ENCODE measurements at regions not wholly inside any gene's neighbourhood (a gene's known extent, or its start where the extent isn't known, plus 50 kb on each side); places are given as distances from the start of the nearest gene placed in this dataset.
A peak's percentile ranks its signal among the peaks of the same experiment; 100 is the strongest.
"Not testable (repeated sequence)": the region's sequence is repeated elsewhere in the genome, so short reads cannot be mapped to it uniquely, and the experiment has no call there.

GRCh38 chr3:78455166-78455565 lies 1312.6 kb downstream of the ROBO1 start:
- peak; percentile 15 for DNase-seq

- DNase-seq = peak; percentile 47
Observed at GRCh38 chr3:78455712-78456433, 1311.9 kb downstream of the ROBO1 start.

GRCh38 chr3:78459796-78460195 lies 1308.0 kb downstream of the ROBO1 start:
- DNase-seq = no peak

- DNase-seq = no peak
Observed at GRCh38 chr3:78462021-78462420, 1305.8 kb downstream of the ROBO1 start.

GRCh38 chr3:78476076-78476475 lies 1291.7 kb downstream of the ROBO1 start:
- no peak for DNase-seq

- DNase-seq = no peak
Observed at GRCh38 chr3:78481050-78481449, 1286.7 kb downstream of the ROBO1 start.

- DNase-seq = no peak
Observed at GRCh38 chr3:78483090-78483489, 1284.7 kb downstream of the ROBO1 start.

- peak; percentile 99 for DNase-seq
Observed at GRCh38 chr3:78494851-78495250, 1272.9 kb downstream of the ROBO1 start.

GRCh38 chr3:78495301-78495700 lies 1272.5 kb downstream of the ROBO1 start:
- peak; percentile 89 for DNase-seq

- peak; percentile 76 for DNase-seq
Observed at GRCh38 chr3:78496501-78496900, 1271.3 kb downstream of the ROBO1 start.

GRCh38 chr3:78497021-78497420 lies 1270.8 kb downstream of the ROBO1 start:
- peak; percentile 89 for DNase-seq

GRCh38 chr3:78497767-78498166 lies 1270.0 kb downstream of the ROBO1 start:
- peak; percentile 70 for DNase-seq

- no peak for DNase-seq
Observed at GRCh38 chr3:78506061-78506460, 1261.7 kb downstream of the ROBO1 start.

- DNase-seq = no peak
Observed at GRCh38 chr3:78506581-78507195, 1261.1 kb downstream of the ROBO1 start.

- no peak for DNase-seq
Observed at GRCh38 chr3:78507196-78507984, 1260.4 kb downstream of the ROBO1 start.

GRCh38 chr3:78511840-78512239 lies 1256.0 kb downstream of the ROBO1 start:
- DNase-seq = no peak

- not testable (repeated sequence) for DNase-seq
Observed at GRCh38 chr3:78512786-78513185, 1255.0 kb downstream of the ROBO1 start.

- no peak for DNase-seq
Observed at GRCh38 chr3:78516437-78516836, 1251.4 kb downstream of the ROBO1 start.

- DNase-seq = no peak
Observed at GRCh38 chr3:78516937-78517336, 1250.9 kb downstream of the ROBO1 start.

- no peak for DNase-seq
Observed at GRCh38 chr3:78517965-78518364, 1249.8 kb downstream of the ROBO1 start.

- peak; percentile 11 for DNase-seq
Observed at GRCh38 chr3:78519281-78519680, 1248.5 kb downstream of the ROBO1 start.

- DNase-seq = no peak
Observed at GRCh38 chr3:78529601-78530000, 1238.2 kb downstream of the ROBO1 start.

- no peak for DNase-seq
Observed at GRCh38 chr3:78540485-78540884, 1227.3 kb downstream of the ROBO1 start.

- no peak for DNase-seq
Observed at GRCh38 chr3:78545827-78546226, 1222.0 kb downstream of the ROBO1 start.
